ENCODE measurements at regions not wholly inside any gene's neighbourhood (a gene's known extent, or its start where the extent isn't known, plus 50 kb on each side); places are given as distances from the start of the nearest gene placed in this dataset.
A peak's percentile ranks its signal among the peaks of the same experiment; 100 is the strongest.

DNA sequence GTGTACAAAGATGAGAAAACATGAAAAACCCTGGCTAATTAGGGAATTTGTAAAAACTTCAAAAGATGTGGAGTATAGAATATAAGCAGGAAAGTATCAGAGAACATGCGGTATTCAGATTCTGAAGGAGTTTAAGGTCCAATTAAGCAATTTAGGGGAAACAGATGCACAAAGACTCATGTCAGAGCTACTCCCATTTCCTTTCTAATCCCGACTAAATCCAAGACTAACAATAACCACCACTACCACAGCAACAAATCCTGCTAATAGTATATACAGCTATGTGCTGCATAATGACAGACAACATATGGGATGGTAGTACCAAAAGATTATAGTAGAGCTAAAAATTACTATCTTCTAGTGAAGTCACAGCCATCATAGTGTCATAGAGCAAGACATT, 102.1 kb downstream of the LURAP1L start:
- ATAC-seq, result no peak
- TF ChIP-seq, protein P1, sequence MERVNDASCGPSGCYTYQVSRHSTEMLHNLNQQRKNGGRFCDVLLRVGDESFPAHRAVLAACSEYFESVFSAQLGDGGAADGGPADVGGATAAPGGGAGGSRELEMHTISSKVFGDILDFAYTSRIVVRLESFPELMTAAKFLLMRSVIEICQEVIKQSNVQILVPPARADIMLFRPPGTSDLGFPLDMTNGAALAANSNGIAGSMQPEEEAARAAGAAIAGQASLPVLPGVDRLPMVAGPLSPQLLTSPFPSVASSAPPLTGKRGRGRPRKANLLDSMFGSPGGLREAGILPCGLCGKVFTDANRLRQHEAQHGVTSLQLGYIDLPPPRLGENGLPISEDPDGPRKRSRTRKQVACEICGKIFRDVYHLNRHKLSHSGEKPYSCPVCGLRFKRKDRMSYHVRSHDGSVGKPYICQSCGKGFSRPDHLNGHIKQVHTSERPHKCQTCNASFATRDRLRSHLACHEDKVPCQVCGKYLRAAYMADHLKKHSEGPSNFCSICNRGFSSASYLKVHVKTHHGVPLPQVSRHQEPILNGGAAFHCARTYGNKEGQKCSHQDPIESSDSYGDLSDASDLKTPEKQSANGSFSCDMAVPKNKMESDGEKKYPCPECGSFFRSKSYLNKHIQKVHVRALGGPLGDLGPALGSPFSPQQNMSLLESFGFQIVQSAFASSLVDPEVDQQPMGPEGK (CRISPR knock-in tag; IDR thresholded peaks at IDR 0.05; ENCODE audit: borderline replicate concordance), result no peak
- TF ChIP-seq ESRRG (CRISPR knock-in tag; IDR thresholded peaks at IDR 0.05), result no peak
- no peak for TF ChIP-seq ZNF8 (CRISPR knock-in tag; IDR thresholded peaks at IDR 0.05)
- TF ChIP-seq GLIS3 (CRISPR knock-in tag; IDR thresholded peaks at IDR 0.05), result no peak
- TF ChIP-seq, protein P2, sequence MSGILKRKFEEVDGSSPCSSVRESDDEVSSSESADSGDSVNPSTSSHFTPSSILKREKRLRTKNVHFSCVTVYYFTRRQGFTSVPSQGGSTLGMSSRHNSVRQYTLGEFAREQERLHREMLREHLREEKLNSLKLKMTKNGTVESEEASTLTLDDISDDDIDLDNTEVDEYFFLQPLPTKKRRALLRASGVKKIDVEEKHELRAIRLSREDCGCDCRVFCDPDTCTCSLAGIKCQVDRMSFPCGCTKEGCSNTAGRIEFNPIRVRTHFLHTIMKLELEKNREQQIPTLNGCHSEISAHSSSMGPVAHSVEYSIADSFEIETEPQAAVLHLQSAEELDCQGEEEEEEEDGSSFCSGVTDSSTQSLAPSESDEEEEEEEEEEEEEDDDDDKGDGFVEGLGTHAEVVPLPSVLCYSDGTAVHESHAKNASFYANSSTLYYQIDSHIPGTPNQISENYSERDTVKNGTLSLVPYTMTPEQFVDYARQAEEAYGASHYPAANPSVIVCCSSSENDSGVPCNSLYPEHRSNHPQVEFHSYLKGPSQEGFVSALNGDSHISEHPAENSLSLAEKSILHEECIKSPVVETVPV (CRISPR knock-in tag; IDR thresholded peaks at IDR 0.05), result no peak
- no peak for TF ChIP-seq TCF4 (CRISPR knock-in tag; IDR thresholded peaks at IDR 0.05; ENCODE audit: borderline replicate concordance)

DNA sequence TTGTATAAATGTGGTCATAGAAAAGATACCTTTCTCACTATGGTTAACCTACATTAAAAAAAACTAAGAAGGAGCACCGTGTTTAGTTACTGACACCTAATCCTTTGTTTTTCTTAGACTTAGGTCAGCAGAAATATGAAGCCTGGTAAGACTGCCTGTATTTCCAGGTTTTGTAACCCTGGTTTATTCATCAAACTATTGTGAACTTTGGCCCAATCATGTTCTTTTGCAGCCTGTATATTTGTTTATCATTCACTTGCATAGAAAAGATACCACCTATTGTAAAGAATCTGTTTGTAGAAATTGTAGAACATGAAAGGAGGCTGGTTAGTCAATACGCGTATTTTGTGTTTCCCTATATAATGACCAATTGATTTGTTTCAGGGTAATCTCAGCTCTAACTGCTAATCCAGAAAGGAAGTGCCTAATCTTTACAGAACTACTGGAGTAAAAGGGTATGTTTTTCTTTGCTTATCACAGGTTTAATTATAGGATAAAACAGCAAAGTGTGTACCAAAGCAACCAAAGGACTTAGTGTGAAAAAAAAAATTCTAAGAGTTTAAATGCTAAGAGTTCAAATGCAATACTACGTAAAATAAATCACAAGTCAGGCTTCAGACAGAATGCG, 103.6 kb downstream of the LURAP1L start:
- TF ChIP-seq GLIS3 (CRISPR knock-in tag; IDR thresholded peaks at IDR 0.05), result no peak
- TF ChIP-seq BACH2 (CRISPR knock-in tag; IDR thresholded peaks at IDR 0.05; ENCODE audit: borderline replicate concordance), result no peak
- TF ChIP-seq, protein P3, sequence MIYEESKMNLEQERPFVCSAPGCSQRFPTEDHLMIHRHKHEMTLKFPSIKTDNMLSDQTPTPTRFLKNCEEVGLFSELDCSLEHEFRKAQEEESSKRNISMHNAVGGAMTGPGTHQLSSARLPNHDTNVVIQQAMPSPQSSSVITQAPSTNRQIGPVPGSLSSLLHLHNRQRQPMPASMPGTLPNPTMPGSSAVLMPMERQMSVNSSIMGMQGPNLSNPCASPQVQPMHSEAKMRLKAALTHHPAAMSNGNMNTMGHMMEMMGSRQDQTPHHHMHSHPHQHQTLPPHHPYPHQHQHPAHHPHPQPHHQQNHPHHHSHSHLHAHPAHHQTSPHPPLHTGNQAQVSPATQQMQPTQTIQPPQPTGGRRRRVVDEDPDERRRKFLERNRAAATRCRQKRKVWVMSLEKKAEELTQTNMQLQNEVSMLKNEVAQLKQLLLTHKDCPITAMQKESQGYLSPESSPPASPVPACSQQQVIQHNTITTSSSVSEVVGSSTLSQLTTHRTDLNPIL (CRISPR knock-in tag; IDR thresholded peaks at IDR 0.05; ENCODE audit: low read depth), result no peak
- no peak for ATAC-seq

DNA sequence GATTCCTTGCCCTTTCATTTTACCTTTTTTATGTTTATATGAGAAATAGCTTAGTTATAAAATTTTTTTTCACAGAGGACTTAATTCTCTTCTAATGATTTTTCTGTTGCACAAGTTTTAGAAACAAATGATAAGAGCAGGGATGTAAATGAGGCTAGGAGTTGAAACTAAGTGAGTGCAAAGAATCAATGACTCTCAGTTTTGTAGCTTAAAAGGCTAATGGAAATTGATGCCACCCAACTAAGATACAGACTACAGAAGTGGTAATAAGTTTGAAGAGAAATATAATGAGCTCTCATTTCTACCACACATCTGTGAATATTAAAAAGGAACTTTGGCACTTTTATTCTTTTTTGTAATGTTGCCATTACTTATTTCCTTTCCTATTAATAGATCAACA, 105.1 kb downstream of the LURAP1L start:
- no peak for ATAC-seq
- TF ChIP-seq ZNF565 (CRISPR knock-in tag; conservative IDR thresholded peaks at IDR 0.05; ENCODE audit: low read depth), result no peak
- no peak for TF ChIP-seq SNAI2 (CRISPR knock-in tag; IDR thresholded peaks at IDR 0.05)
- TF ChIP-seq BACH2 (CRISPR knock-in tag; IDR thresholded peaks at IDR 0.05; ENCODE audit: borderline replicate concordance), result no peak

DNA sequence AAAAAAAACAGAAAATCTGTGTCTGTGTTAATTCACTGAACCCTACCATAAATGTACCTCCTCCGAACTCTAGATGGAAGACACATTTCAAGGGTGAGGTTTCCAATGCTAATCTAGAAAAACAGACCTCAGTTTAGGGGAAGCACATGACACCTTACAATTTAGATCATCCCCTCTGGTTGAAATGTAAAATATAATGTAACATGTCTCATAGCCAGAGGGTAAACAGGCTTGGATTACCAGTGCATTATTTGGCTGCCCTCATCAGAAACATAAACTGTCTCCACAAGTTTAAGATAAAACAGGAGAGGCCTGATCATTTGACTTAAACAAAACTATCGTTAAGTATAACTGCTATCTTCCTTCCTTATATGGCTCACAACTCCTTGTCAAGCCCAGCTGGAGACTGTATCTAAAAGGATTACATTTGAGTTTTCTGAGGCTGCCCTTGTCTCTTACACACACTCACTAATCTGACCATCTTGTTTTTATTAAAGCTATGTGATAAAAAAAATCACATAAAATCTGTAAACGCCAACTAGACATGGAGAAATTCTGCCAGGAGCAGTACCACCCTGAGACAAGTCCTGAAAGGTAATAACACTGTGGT, 105.7 kb downstream of the LURAP1L start:
- ATAC-seq, result no peak; the same call in 2 of the 3 replicates
- no peak for TF ChIP-seq PPARA (CRISPR knock-in tag; IDR thresholded peaks at IDR 0.05; ENCODE audit: borderline replicate concordance)
- 0 out of 2 replicates have a peak, but pooled peaks have one; percentile 39 for TF ChIP-seq TCF4 (CRISPR knock-in tag; IDR thresholded peaks at IDR 0.05; ENCODE audit: borderline replicate concordance)
- TF ChIP-seq ARNTL (CRISPR knock-in tag; IDR thresholded peaks at IDR 0.05; ENCODE audit: borderline replicate concordance, low read depth), result no peak
- no peak for TF ChIP-seq OSR1 (CRISPR knock-in tag; IDR thresholded peaks at IDR 0.05)
- TF ChIP-seq, protein P4, sequence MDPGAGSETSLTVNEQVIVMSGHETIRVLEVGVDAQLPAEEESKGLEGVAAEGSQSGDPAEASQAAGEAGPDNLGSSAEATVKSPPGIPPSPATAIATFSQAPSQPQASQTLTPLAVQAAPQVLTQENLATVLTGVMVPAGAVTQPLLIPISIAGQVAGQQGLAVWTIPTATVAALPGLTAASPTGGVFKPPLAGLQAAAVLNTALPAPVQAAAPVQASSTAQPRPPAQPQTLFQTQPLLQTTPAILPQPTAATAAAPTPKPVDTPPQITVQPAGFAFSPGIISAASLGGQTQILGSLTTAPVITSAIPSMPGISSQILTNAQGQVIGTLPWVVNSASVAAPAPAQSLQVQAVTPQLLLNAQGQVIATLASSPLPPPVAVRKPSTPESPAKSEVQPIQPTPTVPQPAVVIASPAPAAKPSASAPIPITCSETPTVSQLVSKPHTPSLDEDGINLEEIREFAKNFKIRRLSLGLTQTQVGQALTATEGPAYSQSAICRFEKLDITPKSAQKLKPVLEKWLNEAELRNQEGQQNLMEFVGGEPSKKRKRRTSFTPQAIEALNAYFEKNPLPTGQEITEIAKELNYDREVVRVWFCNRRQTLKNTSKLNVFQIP (CRISPR knock-in tag; IDR thresholded peaks at IDR 0.05; ENCODE audit: borderline replicate concordance, low read depth), result no peak
- no peak for TF ChIP-seq ZNF565 (CRISPR knock-in tag; conservative IDR thresholded peaks at IDR 0.05; ENCODE audit: low read depth)

DNA sequence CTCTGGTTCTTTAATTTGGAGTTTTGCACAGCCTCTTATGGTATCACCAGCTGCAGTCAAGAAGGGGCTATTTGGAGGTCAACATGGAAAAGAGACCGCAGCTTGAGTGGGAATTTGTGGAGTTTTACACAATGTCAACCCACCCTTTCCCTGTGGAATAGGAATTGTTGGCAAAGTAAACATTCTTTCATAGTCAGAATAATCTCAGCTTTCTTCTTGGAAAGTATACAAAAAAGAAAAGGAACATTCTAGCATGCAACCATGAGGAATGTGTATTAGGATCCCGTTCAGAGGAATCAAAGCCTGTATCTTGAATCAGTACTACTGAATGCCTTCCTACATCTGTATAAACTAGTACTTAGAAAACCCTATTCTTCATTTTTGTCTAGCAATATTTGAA, 107.6 kb downstream of the LURAP1L start:
- no peak for TF ChIP-seq BACH2 (CRISPR knock-in tag; IDR thresholded peaks at IDR 0.05; ENCODE audit: borderline replicate concordance)
- no peak for ATAC-seq

DNA sequence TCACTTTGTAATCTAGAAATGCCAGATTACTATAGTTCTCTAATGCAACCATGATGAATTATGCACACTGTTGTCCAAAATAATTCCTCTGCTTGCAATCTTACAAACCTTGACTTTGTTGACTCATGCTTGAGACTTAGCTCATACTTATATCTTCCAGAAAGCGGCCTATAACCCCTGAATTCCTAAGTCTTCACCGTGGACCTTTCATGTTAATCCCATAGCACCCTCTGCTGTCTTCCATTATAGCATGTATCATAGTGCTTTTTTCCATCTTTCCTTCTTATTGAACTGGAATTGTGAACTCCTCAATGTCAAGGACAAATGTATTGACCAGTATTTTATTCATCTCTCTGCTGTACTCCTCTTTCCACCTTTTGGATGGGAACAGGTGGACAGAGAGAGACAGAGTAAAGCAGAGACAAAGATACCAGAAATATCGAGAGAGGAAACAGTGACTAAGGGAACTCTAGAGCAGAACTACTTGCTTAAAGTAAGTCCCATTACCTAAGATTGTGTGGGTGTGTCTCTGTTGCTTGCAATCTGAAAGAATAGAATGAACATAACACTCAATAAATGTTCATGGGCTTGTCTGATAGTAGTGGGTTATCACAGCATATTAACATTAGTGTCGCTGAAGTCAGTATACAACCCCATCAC, 110.0 kb downstream of the LURAP1L start:
- TF ChIP-seq TCF4 (CRISPR knock-in tag; IDR thresholded peaks at IDR 0.05; ENCODE audit: borderline replicate concordance) (no peak), ZFP3 (CRISPR knock-in tag; IDR thresholded peaks at IDR 0.05) (no peak), ESRRG (CRISPR knock-in tag; IDR thresholded peaks at IDR 0.05) (no peak), GLIS3 (CRISPR knock-in tag; IDR thresholded peaks at IDR 0.05) (no peak)
- TF ChIP-seq, protein P5, sequence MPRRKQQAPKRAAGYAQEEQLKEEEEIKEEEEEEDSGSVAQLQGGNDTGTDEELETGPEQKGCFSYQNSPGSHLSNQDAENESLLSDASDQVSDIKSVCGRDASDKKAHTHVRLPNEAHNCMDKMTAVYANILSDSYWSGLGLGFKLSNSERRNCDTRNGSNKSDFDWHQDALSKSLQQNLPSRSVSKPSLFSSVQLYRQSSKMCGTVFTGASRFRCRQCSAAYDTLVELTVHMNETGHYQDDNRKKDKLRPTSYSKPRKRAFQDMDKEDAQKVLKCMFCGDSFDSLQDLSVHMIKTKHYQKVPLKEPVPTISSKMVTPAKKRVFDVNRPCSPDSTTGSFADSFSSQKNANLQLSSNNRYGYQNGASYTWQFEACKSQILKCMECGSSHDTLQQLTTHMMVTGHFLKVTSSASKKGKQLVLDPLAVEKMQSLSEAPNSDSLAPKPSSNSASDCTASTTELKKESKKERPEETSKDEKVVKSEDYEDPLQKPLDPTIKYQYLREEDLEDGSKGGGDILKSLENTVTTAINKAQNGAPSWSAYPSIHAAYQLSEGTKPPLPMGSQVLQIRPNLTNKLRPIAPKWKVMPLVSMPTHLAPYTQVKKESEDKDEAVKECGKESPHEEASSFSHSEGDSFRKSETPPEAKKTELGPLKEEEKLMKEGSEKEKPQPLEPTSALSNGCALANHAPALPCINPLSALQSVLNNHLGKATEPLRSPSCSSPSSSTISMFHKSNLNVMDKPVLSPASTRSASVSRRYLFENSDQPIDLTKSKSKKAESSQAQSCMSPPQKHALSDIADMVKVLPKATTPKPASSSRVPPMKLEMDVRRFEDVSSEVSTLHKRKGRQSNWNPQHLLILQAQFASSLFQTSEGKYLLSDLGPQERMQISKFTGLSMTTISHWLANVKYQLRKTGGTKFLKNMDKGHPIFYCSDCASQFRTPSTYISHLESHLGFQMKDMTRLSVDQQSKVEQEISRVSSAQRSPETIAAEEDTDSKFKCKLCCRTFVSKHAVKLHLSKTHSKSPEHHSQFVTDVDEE (CRISPR knock-in tag; IDR thresholded peaks at IDR 0.05), result no peak
- TF ChIP-seq, protein P1 (CRISPR knock-in tag; IDR thresholded peaks at IDR 0.05; ENCODE audit: borderline replicate concordance), result no peak
- TF ChIP-seq, protein P2 (CRISPR knock-in tag; IDR thresholded peaks at IDR 0.05), result no peak
- peak; percentile 92 for ATAC-seq
